HG03039 (cell line): ENCODE measurements at regions not wholly inside any gene's neighbourhood (a gene's known extent, or its start where the extent isn't known, plus 50 kb on each side); places are given as distances from the start of the nearest gene placed in this dataset.

Experiments
- ATAC-seq: cut with Tn5 transposase; IDR thresholded peaks from one replicate; pipeline ENCODE4 v1.9.1; 2021; ENCODE audit warnings: mild to moderate bottlenecking, moderate library complexity; ENCODE audit not compliant: unreplicated experiment

DNA sequence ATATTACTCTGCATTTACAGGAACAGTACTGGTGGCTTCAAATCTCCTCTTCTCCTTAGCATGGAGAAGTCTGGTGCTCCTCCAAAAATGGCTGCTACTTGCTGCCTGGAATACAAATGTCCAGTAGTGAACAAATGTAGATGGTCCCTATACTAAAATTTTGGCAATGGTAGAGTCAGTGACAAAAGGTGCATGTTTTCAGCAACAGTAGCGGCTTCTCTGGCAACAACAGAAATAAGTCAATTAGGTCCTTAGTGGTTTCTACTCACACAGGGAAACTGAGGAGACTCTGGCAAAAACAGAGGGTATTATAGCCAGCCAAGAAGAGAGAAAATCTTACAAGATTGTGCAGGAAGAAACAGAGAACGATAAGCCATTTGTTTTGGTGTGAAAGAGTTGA is 1368.4 kb upstream of the ADGRL3 start:
- no peak for ATAC-seq

- no peak for ATAC-seq
These were observed 1365.2 kb upstream of the ADGRL3 start for GRCh38 chr4:59834943-59835342.

DNA sequence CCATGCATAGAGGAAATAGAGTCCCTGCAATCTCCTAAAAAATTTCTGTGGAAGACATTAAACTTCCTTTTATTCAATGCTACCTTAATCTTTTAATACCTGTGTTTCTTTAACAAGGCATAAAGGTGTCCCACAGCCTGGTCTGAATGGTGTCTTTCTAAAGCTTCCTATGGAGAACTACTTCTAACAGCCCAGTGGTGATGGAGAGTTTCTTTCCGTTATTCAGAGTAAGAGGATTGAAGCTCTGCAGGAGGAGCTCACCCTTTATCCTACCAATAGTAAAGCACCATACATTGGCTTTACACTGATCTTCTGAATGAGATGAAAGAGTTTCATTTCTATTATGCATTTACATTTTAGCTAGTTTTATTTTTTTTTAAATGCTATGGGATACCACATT is 1362.4 kb upstream of the ADGRL3 start:
- ATAC-seq: no peak

DNA sequence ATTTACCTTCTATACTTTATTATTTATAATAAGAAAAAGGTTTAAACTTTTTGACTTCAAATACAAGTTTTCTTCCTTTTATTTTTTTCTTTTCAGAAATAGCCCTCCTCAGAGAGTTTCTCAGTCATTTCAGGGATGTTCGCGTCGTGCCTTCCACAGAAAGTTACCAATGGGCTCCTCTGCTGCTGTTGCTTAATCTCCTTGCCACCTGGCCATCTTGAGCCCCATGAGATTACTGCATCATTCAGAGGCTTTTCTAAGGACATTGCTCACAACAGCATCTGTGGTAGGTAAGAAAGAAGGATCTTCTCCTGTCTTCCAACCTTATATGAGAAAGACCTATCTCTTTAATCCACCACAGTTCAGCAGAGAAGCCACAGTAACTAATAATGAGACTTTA is 1361.9 kb upstream of the ADGRL3 start:
- no peak for ATAC-seq

GRCh38 chr4:59841698-59842097 is 1358.4 kb upstream of the ADGRL3 start:
- no peak for ATAC-seq

GRCh38 chr4:59848457-59848856 is 1351.7 kb upstream of the ADGRL3 start:
- no peak for ATAC-seq

DNA sequence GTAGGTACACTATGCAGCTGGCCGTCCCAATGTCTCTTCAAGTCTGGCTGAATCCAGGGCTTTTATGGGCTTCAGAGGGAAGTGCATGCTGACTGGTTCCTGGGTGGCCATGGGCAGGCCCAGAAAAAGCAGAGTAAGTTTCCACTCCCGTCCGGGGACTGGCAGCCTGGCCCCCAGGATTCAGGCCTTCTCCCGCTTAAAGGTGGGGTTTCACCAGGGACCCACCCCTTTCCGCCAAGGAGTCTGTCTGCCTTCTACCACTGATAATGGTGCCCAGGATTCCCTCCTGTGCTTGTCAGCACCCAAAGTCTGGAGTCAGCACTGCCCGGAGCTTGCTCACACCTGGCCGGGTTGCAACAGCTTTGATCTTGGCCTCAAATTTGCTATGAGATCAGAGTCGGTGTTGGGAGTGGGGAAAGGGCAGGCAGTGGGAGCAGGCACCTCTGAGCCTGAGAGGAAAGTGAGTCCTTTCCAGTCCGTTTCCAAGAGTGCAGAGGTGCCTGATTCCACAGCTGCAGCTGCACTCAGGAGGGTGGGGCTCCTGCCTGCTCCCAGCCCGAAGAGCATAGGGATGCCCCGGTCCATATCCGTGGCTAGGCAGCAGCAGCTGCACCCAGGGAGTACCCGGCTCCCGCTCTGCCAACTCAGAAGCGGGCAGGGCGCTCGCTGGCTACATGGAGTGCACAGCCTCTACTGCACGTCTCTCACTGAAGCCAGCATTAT is 1344.3 kb upstream of the ADGRL3 start:
- no peak for ATAC-seq

DNA sequence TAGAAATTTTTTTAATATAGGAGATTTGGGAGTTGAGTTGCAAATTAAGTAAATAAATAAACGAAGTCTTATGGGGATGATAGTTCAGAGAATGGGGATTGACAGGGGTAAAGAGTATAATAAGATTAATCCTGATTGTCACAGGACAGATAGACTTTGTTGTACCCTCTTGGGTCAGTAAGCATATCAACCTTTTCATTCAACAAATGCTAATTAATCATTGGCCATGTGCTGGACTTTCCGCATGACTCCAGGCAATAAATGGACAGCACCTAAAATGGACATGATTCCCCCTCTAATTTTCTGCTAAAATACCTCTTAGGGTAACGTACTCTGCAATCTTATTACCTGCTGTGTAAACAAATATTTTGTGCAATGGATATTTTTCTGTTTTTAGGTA is 1331.1 kb upstream of the ADGRL3 start:
- no peak for ATAC-seq

GRCh38 chr4:59869559-59869958 is 1330.6 kb upstream of the ADGRL3 start:
- no peak for ATAC-seq

DNA sequence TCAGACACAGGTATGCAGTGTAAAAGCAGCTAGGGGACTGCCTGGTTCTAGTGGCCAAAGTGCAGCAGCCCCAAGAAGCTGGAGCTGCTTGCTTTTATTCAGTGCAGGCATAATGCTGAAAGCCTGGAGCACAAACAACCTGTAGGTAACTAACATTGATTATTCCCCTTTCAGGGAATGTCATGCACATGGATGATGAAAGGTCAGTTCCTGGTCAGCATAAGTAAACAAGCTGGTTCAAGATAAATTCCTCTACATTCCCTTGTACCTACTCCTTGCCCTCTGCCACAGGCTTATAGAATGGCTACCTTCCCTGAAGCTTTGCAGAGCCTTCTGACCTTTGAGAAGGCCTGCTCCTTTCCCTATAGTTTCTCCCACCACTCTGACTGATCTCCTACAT is 1318.5 kb upstream of the ADGRL3 start:
- no peak for ATAC-seq

GRCh38 chr4:59904331-59904730 is 1295.8 kb upstream of the ADGRL3 start:
- no peak for ATAC-seq

- ATAC-seq: no peak
These were observed 1279.7 kb upstream of the ADGRL3 start for GRCh38 chr4:59920416-59920815.

DNA sequence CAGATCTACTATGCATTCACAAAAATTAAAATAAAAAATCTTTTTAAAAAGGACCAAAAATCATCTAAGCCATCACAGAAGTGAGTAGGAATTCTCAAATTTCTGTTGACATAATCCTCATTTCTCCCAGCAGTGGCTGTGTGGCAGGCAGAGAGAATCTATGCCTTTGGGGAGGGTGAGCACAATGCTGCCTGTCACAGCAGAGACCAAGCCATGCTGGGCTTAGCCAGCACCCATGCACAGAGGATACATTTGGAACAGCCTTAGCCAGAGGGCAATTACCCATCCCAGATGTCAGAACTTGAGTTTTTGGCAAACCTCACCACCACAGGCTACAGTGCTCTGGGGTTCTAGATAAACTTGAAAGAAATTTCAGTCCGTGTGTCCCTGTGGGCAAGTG is 1274.8 kb upstream of the ADGRL3 start:
- no peak for ATAC-seq

- ATAC-seq: no peak
These were observed 1263.6 kb upstream of the ADGRL3 start for GRCh38 chr4:59936566-59936965.

- ATAC-seq: no peak
These were observed 1262.0 kb upstream of the ADGRL3 start for GRCh38 chr4:59938166-59938565.

DNA sequence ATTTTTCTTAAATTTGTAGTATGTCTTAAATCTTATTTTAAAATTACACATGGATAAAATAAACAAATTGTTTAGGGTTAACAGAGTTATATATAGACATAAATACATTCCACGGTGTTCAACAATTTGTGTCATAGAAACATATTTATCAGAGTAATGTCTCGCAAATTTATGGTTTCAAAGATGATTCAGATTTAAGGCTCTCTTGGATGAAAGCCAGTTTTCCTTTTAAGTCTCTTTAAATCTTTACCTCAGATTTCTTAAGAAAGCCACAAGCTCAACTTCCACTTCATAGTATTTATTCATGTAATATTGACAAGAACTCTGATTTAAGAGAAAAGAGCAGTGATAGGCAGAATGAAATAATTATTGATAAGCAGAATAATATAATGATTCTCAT is 1254.8 kb upstream of the ADGRL3 start:
- ATAC-seq: no peak

GRCh38 chr4:59945716-59946115 is 1254.4 kb upstream of the ADGRL3 start:
- ATAC-seq: no peak

DNA sequence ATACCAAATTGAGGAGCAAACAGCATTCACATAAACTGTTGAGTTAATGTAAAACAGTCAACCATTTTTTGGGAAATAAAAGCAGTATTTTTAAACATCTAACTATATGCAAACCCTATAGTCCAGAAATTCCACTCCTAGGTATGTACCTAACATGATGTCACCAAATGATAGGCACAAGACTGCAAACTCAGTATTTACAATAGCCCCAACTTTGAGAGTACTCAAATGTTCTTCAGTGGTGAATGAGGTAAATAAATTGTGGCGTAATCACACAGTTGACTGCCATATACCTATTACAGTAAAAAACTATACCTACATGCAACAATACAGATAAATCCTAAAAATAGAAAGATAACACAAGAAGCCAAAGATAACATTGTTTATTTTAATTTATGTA is 1243.8 kb upstream of the ADGRL3 start:
- no peak for ATAC-seq

- no peak for ATAC-seq
These were observed 1240.0 kb upstream of the ADGRL3 start for GRCh38 chr4:59960143-59960542.

- no peak for ATAC-seq
These were observed 1233.4 kb upstream of the ADGRL3 start for GRCh38 chr4:59966758-59967157.

DNA sequence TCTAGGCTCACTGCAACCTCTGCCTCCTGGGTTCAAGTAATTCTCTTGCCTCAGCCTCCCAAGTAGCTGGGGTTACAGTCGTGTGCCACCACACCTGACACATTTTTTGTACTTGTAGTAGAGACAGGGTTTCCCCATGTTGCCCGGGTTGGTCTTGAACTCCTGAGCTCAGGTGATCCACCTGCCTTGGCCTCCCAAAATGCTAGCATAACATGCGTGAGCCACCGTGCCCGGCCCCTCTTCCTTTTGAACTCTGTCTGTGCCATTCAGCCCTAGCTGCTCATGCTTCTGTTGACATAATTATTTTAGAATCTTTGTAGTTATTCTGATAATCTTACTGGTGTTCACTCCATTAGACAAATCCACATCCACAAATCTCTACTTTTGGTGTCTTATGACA is 1231.3 kb upstream of the ADGRL3 start:
- ATAC-seq: no peak

GRCh38 chr4:59969909-59970308 is 1230.2 kb upstream of the ADGRL3 start:
- no peak for ATAC-seq

DNA sequence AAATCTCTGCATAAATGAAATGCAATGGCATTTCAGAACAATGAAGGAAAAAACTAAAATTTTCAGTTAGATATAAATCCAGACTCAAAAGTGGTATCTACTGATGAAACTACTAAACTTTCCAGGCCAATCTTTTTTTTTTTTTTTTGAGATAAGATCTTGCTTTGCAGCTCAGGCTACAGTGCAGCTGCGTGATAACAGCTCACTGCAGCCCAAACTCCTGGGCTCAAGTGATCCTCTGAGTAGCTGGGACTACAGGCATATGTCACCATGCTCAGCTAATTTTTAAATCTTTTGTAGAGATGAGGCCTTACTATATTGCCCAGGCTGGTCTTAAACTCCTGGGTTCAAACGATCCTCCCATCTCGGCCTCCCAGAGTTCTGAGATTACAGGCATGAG is 1228.2 kb upstream of the ADGRL3 start:
- ATAC-seq: no peak
